Gastroesophageal sphincter (tissue), 4 donors: ENCODE measurements at regions not wholly inside any gene's neighbourhood (a gene's known extent, or its start where the extent isn't known, plus 50 kb on each side); places are given as distances from the start of the nearest gene placed in this dataset.

Experiments used
- ATAC-seq: fragments of 150-250 bp; one replicate; pipeline ENCODE4 v1.9.1; 2016; ENCODE audit warnings: mild to moderate bottlenecking, moderate library complexity
- H3K27ac ChIP-seq, 4 donors: fragments of 200-600 bp; sonication (generic) in 3 of 4; 1 replicate in 3 of 4; 2 replicates in 1 of 4; pipeline ENCODE4 v1.5.1; 2016 to 2019
- H3K27me3 ChIP-seq: fragments of 200-600 bp; sonication (generic); one replicate; pipeline ENCODE4 v1.5.1; 2019
- H3K36me3 ChIP-seq, 2 donors: fragments of 200-600 bp; sonication (generic); one replicate each; pipeline ENCODE4 v1.5.1; 2019; ENCODE audit warnings: control low read depth in 1 of 2
- H3K4me1 ChIP-seq, 3 donors: fragments of 200-600 bp; sonication (generic); 1 replicate in 2 of 3; 2 replicates in 1 of 3; pipeline ENCODE4 v1.5.1; 2016 to 2019; ENCODE audit warnings: control low read depth in 2 of 3
- H3K4me3 ChIP-seq, 2 donors: fragments of 200-600 bp; sonication (generic); one replicate each; pipeline ENCODE4 v1.5.1; 2019; ENCODE audit warnings: mild to moderate bottlenecking in 1 of 2, moderate library complexity in 1 of 2
- H3K9me3 ChIP-seq, 3 donors: fragments of 200-600 bp; sonication (generic); one replicate each; pipeline ENCODE4 v1.5.1; 2017 to 2019; ENCODE audit warnings: control low read depth in 2 of 3
- CTCF ChIP-seq, 4 experiments: fragments of 200-600 bp in 2 of 4; fragments of 450-650 bp in 2 of 4; sonication (generic) in 1 of 4; IDR thresholded peaks; one replicate each; pipeline ENCODE4 v1.5.1; 2017 to 2019; ENCODE audit warnings: antibody characterized with exemption in 4 of 4, mild to moderate bottlenecking in 2 of 4, moderate library complexity in 2 of 4
- EP300 ChIP-seq: sonication (generic); formaldehyde crosslinking; IDR thresholded peaks from one replicate; pipeline ENCODE4 v1.6.1; 2017; ENCODE audit warnings: antibody characterized with exemption, mild to moderate bottlenecking
- POLR2A ChIP-seq, 2 donors: fragments of 450-650 bp; IDR thresholded peaks; one replicate each; pipeline ENCODE4 v1.6.1; 2017; ENCODE audit warnings: antibody characterized with exemption in 2 of 2, mild to moderate bottlenecking in 2 of 2, moderate library complexity in 1 of 2
- POLR2AphosphoS5 ChIP-seq: sonication (generic); formaldehyde crosslinking; IDR thresholded peaks from one replicate; pipeline ENCODE4 v1.6.1; 2017; ENCODE audit warnings: antibody characterized with exemption
- WGBS, 2 donors: methylation state at CpG; one replicate each; pipeline ENCODE4 v1.1.5; 2018; ENCODE audit warnings: low coverage in 1 of 2; 5-methylcytosine and 5-hydroxymethylcytosine counted together

DNA sequence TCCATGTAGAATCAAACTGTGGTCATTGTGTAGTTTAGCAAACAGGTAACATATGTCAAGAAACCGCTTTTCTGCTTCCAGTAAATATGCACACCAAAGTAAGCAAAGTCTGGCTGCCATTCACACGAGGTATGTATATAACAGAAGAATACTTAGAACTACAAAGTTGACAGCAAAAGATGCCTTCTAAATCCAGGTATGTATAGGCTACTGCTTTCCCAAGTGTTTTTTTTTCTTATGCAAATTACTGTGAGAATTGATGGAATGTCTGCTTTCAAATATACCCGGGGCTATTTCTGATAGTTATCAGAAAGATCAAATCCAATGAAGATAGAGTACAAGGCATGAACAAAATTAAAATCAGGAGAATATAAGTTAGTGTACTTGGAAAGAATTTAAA, 229.2 kb downstream of the HACE1 start:
- 36 to 49% methylated on average over 3 of the region's 3 CpGs for WGBS, 2 donors
- H3K4me3 ChIP-seq: no peak overlapping the region
- H3K9me3 ChIP-seq: no peaks in the 10 kb centered on the region
- no peaks in the 10 kb centered on the region for H3K36me3 ChIP-seq
- TF ChIP-seq POLR2A (IDR thresholded peaks at IDR 0.05) (no peak), CTCF (IDR thresholded peaks at IDR 0.05) (no peak), POLR2AphosphoS5 (no peak), EP300 (no peak)
- peak overlapping the region in 3 of 4 donors; percentile 1 to 28 (median 20) for H3K27ac ChIP-seq
- no peak for ATAC-seq
- H3K27me3 ChIP-seq: no peaks in the 10 kb centered on the region
- H3K4me1 ChIP-seq: no peaks in the 10 kb centered on the region

GRCh38 chr6:104629826-104630225, 229.9 kb downstream of the HACE1 start:
- Histone ChIP-seq H3K9me3 (no peaks in the 10 kb centered on the region), H3K36me3 (no peaks in the 10 kb centered on the region), H3K27ac (peak overlapping the region in 1 of 4 donors; percentile 1), H3K27me3 (no peaks in the 10 kb centered on the region), H3K4me1 (no peaks in the 10 kb centered on the region), H3K4me3 (no peak overlapping the region)
- TF ChIP-seq POLR2A (IDR thresholded peaks at IDR 0.05) (no peak), POLR2AphosphoS5 (no peak), EP300 (no peak), CTCF (IDR thresholded peaks at IDR 0.05) (no peak)
- ATAC-seq: no peak
- WGBS, 2 donors: 65% methylated on average over 4 of the region's 4 CpGs

DNA sequence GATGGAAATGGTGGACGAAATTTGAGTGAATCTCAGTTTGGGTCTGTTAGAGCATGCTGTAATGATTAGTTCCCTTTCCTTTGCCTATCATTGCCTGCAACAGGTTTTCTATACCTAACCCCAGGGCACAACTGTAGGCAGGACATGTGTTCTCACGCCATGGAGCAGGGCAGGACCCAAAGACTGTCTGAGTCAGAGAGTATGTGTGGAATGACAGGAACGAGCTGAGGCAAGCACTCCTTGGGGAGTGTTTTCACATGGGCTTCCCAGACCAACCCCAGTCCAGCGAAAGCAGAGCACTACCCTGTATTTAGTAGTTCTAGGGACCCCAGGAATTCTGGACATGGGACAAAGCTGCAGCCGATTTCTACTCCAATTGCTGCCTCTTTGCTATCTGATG, 234.2 kb downstream of the HACE1 start:
- Histone ChIP-seq H3K4me1 (no peaks in the 10 kb centered on the region), H3K27ac (no peak overlapping the region), H3K27me3 (no peaks in the 10 kb centered on the region), H3K36me3 (no peaks in the 10 kb centered on the region), H3K4me3 (no peak overlapping the region), H3K9me3 (no peaks in the 10 kb centered on the region)
- no peak for ATAC-seq
- 80 to 88% methylated on average over 3 to 5 of the region's 5 CpGs for WGBS, 2 donors
- TF ChIP-seq POLR2A (IDR thresholded peaks at IDR 0.05) (no peak), EP300 (no peak), CTCF (IDR thresholded peaks at IDR 0.05) (no peak), POLR2AphosphoS5 (no peak)

DNA sequence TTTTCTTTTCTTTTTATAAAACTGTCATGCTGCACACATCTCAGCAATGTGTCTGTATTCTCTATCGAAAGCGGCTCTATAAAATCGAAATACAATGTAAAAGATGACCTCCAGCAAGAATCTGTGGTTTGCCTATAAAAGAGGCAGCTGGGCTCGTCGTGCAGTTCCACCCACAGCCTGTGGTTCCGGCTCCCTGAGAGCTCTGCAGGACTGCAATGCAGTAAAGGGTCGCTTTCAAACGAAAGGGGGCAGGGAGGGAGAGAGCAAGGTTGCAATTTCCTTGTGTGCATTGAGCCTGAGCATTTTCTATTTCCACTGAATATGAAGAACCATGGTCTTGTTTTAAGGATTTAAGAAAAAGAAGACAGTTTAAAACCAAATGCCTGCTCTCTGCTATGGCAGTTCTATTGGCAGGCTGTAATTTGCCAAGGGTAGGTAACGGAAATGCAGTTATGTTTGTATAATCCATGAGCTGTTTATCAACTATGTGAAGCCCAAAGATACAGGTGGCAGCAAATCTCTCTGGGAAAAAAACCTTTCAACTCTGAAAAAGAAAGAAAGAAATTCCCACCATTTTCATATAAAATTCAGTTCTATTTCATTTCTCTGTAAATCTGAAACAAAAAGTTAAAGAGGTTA, 236.5 kb downstream of the HACE1 start:
- Histone ChIP-seq H3K27ac (no peak overlapping the region), H3K27me3 (no peaks in the 10 kb centered on the region), H3K4me3 (no peak overlapping the region), H3K36me3 (no peaks in the 10 kb centered on the region), H3K9me3 (no peaks in the 10 kb centered on the region), H3K4me1 (no peaks in the 10 kb centered on the region)
- 30 to 76% methylated on average over 4 to 6 of the region's 9 CpGs for WGBS, 2 donors
- TF ChIP-seq CTCF (IDR thresholded peaks at IDR 0.05) (no peak), EP300 (no peak), POLR2AphosphoS5 (no peak), POLR2A (IDR thresholded peaks at IDR 0.05) (no peak)
- ATAC-seq: no peak

DNA sequence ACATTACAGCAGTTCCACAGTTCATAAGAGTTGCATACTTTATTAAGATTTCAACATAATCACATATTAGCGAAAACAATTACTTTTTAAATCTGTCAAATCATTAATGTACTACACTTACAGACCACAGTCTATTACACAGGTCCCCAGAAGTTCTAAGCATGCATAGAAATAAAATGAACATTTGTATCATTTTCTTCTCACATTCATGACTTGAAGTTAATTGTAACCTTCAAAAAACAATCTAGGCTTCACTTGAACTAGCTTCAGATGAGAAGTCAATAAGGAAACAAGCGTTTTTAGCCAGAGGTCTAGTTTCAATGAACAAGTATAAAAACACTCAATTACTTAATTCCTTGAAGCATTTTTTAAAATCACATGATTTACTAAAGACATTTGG, 238.3 kb downstream of the HACE1 start:
- H3K4me3 ChIP-seq: no peak overlapping the region

More for the DNA sequence above, 238.3 kb downstream of the HACE1 start:
- H3K27me3 ChIP-seq: no peaks in the 10 kb centered on the region
- H3K9me3 ChIP-seq: no peaks in the 10 kb centered on the region
- no peaks in the 10 kb centered on the region for H3K36me3 ChIP-seq
- peaks cover 0 to 4% (median 0%) of the 10 kb centered on the region in 3 donors for H3K4me1 ChIP-seq
- no peak for ATAC-seq
- H3K27ac ChIP-seq: no peak overlapping the region
- 74 to 100% methylated on average over 2 of the region's 2 CpGs for WGBS, 2 donors
- TF ChIP-seq POLR2A (IDR thresholded peaks at IDR 0.05) (no peak), EP300 (no peak), CTCF (IDR thresholded peaks at IDR 0.05) (no peak), POLR2AphosphoS5 (no peak)
